HG02763 (cell line): ENCODE measurements at regions not wholly inside any gene's neighbourhood (a gene's known extent, or its start where the extent isn't known, plus 50 kb on each side); places are given as distances from the start of the nearest gene placed in this dataset.
"Not testable (repeated sequence)": the region's sequence is repeated elsewhere in the genome, so short reads cannot be mapped to it uniquely, and the experiment has no call there.

Experiments
- ATAC-seq: cut with Tn5 transposase; IDR thresholded peaks from one replicate; pipeline ENCODE4 v1.9.1; 2021; ENCODE audit warnings: mild to moderate bottlenecking, moderate library complexity; ENCODE audit not compliant: unreplicated experiment

DNA sequence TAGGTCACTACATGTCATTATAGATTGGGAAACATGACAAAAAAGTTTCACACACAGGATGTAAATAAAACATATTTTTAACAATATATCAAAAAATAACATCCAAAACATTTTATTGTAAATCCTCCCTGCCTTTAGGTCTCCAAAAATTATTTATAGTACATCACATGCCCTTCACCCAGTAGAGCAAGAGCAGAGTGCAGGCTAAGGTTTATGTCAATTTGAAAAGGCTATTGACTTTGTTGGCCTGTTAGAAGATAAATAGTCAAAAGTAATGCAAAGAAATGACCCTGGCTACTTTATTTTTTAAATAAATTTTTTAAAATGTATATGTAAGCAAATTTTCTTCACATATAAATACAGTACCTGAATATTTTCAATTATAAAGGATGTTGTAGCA, 983.7 kb downstream of the RAB28 start:
- ATAC-seq: no peak

- no peak for ATAC-seq
These were observed 984.4 kb downstream of the RAB28 start for GRCh38 chr4:12499693-12500092.

DNA sequence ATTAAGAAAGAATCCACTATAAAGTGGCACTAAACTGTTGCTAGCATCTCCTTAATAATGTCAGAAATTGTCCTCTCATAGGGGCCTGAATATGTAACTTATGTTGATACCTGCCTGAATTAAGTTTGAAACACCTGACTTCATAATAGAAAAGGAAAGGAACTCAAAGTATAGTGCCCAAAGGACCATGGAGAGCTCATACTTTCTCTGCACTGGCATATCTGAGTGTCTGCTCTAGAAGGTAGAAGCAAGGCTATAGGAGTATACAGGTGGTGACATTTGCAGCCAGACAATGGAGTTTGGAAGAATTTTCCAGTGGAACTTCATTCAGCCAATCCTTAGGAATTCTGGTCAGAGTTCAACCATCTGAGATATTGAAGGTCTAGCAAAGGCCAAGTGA, 988.9 kb downstream of the RAB28 start:
- ATAC-seq: no peak

DNA sequence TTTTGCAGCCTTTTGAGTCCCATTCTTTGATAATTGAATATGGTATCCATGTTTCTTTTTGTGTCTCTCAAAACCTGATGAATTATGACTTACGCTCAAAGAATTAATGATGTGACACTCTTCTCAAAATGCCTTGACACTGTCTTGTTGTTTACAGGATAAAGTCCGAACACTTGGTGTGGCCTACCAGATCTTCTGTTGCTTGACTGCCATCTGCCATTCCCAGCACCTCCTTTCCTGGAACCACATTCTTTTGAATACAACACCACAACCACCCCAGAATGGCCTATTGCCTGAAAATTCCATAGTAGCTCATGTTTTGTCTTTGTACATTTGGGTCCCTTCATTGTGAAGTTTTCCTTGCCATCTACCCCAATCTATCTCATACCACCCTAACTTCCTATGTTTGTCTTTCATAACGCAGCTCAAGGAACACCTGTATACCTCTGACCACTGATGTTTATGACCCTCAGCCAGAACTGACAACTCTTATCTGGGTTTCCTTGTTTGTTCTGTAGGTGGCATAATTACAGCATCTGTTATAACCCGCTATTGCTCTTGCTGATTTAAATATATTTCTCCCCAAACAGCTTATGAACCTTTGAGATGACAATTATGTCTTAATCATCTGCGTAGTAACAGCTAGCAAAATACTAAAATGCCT, 991.3 kb downstream of the RAB28 start:
- no peak for ATAC-seq

- no peak for ATAC-seq
These were observed 995.5 kb downstream of the RAB28 start for GRCh38 chr4:12488672-12489071.

- no peak for ATAC-seq
These were observed 997.1 kb downstream of the RAB28 start for GRCh38 chr4:12487000-12487399.

GRCh38 chr4:12472087-12472486, 1012.1 kb downstream of the RAB28 start:
- ATAC-seq: no peak

DNA sequence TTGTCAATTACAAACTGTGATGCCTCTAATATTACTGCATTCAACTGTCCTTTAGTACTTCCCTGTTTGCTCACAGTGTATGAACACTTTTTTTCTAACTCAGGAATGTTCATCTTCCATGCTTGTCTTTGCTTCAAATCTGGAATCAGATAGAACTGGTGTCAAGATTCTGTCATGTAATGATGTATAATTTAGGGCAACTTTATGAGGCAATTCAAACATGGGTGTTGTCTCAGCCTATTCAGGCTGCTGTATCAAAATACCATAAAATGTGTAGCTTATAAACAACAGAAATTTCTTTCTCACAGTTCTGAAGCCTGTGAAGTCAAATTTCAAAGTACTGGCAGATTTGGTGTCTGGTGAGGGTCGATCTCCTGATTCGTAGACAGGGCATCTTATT, 1012.9 kb downstream of the RAB28 start:
- no peak for ATAC-seq

- not testable (repeated sequence) for ATAC-seq
These were observed 1022.6 kb downstream of the RAB28 start for GRCh38 chr4:12461576-12461975.

DNA sequence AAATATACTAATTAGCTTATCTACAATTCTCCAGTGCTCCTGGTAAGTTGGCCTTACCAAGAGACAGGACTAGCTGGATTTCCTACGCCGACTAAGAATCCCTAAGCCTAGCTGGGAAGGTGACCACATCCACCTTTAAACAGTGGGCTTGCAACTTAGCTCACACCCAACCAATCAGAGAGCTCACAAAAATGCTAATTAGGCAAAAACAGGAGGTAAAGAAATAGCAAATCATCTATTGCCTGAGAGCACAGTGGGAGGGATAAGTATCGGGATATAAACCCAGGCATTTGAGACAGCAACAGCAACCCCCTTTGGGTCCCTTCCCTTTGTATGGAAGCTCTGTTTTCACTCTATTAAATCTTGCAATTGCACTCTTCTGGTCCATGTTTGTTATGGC, 1025.0 kb downstream of the RAB28 start:
- ATAC-seq: no peak

DNA sequence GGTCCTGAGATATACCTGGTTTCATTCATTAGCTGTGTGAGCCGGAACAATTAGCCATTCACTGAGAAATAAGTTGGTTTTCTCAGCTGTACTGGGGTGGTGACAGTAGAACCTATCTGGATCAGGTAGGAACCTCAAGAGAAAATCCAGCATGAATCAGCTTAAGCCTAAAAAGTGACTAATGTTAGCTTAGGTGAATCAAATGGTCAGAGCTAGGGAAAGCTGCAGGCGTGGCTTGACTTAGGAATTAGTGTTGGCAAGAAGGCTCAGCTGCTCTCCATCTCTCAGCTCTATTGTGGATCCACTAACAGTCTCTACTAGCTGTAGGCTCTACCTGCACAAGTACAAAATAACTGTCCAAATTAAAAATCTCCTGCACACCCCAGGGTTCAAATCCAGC, 1025.5 kb downstream of the RAB28 start:
- ATAC-seq: no peak

- ATAC-seq: no peak
These were observed 1023.6 kb upstream of the HS3ST1 start for GRCh38 chr4:12452291-12452690.

- no peak for ATAC-seq
These were observed 1018.8 kb upstream of the HS3ST1 start for GRCh38 chr4:12447451-12447850.

DNA sequence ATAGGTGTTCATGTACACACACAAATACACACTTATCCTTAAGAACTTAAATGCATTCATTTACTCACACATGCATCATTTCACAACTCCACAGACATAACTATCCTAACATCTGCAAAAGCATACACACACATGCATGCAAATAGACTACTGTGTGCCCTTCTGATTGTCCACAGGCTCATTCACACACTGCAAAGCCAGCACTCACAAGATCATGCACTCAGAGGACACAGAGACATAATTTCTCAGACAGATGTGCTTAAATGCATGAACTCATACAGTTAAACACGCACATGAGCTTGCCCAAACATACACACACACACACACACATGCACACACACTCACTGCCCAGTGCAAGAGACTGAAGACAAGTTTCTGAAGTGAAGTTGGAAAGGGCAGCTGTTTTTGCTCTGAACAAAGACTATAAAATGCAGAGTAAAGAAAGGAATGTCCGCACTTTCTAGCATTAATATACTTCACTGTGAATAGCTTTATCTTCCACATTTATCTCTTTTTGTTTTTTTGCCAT, 1018.0 kb upstream of the HS3ST1 start:
- no peak for ATAC-seq

- no peak for ATAC-seq
These were observed 1017.6 kb upstream of the HS3ST1 start for GRCh38 chr4:12446256-12446655.

DNA sequence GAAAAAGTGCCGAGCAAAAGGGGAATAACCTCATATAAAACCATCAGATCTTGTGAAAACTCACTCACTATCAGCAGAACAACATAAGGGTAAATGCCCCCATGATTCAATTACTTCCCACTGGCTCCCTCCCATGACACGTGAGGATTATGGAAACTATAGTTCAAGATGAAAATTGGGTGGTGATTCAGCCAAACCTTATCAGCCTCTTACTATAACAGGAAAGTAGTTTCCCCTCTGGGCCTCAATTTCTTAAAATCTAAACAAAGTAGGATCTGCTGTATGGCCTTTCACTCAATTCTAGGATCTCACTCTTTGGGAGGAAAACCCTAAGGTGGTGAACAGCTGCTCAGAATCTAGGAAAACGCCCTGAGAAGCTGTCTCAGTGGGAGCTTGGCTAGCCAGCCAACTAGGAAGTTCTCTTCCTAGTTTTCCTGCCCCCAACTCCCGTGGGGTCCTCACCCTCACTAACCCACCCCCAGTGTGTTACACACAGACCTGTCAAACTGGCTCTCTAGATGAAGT, 1017.1 kb upstream of the HS3ST1 start:
- no peak for ATAC-seq

DNA sequence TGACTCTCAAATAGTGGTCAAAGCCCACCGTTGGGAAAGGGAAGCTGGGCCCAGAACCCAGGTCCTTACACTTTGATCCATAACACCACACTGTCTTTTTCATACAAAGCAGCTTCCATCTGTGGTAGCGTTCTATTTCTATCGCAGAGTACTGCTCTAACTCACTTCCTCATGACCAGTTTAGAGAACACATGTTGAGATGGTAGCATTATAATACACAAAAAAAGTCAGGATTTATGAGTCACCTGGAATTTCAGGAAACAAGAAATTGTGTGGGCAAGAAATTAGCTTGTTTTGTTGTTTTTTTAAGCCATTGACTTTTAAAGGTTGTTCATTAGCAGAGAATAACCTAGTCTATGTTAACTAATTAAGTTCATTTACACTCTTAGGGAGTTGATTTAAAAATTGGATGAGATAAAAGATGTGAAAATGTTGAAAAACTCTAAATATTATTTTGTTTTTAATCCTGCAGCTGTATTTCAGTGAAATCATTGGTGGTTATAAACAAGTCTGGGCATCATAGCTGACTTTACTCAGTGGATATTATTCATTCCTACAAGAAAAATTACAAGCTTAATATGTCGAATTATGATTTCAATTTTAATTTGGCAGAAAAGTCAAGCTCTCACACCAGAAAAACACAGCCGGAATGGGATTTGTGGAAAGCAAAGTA, 1011.1 kb upstream of the HS3ST1 start:
- no peak for ATAC-seq

DNA sequence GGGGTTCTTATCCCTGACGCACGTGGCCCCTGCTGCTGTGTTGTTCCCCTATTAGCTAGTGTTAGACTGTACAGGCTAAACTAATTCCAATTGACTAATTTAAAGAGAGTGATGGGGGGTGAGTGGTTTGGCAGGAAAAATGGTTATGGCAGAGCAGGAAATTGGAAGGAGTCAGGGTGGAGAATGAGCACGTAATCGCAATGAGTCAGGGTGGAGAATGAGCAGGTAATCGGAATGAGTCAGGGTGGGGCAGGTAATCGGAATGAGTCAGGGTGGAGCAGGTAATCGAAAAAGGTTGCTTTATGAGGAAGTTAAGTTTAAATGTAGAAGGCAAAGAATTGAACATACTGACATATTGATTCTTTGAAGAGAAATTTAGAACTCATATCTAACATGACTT, 1002.6 kb upstream of the HS3ST1 start:
- ATAC-seq: not testable (repeated sequence)

DNA sequence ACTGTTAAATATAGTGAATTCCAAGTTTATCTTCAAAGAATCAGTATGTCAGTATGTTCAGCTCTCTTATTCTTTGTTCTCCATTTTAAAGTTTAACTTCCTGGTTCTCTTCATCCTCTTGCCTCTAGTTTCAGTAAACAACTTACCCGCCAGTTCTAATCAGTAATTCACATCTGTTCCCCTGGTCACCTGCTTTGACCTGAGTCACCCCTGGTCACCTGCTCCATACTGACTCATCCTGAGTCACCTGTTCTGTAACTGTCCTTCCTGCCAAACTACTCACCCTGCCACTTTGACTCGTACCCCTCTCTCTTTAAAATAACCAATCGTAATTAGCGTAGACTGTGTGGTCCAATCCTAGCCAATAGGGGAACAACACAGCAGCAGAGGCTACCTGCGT, 992.7 kb upstream of the HS3ST1 start:
- no peak for ATAC-seq

GRCh38 chr4:12416755-12417154, 988.1 kb upstream of the HS3ST1 start:
- ATAC-seq: no peak

DNA sequence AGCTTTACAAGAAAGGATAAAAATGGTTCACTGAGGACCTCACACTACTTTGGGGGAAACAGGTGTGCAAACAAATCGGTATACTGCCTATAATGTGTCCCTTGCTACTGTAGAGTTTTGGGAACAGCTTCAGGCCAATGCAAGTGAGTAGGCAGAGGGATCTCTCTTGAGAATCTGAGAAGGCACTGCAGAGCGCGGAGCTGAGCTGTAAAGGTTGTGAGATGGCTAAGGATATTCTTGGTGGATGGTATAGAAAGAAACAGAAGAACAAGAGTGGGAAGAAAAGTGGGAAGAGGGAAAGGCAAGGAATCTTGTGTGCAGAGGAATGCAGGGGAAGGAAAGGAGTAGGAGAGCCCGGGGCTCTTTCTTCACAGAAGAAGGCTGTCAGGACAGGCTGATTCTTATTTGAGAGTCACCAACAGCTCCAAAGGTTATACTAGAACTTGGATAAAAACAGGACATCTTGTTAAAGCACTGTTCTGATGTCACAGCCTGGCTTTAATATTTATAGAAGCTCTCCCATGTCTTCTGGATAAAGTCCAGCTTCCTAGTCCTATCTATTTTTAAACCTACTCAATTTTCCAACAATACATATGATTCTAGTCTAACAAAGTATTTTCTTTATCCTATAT, 985.6 kb upstream of the HS3ST1 start:
- no peak for ATAC-seq

DNA sequence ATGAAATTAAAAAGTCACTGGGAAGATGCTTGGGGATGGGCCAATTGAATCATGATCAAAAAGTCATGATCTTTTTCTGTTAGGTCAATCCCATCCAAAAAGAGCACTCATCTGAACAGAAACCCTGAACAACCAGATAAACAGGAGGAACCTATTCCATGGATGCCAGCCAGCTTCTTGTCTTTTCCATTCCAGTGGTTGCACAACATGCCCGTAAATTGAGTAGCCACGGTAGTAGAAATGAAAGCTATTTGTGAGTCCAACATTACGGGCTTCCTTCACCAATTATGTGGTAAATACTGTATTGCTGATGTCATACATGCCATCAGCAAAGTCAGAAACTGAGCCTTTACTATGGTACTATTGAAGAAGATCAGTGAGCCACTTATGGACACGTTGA, 982.4 kb upstream of the HS3ST1 start:
- ATAC-seq: no peak
